ENCODE measurements at regions not wholly inside any gene's neighbourhood (a gene's known extent, or its start where the extent isn't known, plus 50 kb on each side); places are given as distances from the start of the nearest gene placed in this dataset.

GRCh38 chr10:1858547-1858946, 121.2 kb upstream of the ADARB2 start:
- H3K27ac ChIP-seq, result no peak overlapping the region
- TF ChIP-seq POLR2A (IDR thresholded peaks at IDR 0.05) (no peak), CTCF (IDR thresholded peaks at IDR 0.05) (no peak), EP300 (IDR thresholded peaks at IDR 0.05) (no peak)
- intact Hi-C loops (cut with DNase I), result no loop called here

GRCh38 chr10:1858048-1858447, 120.7 kb upstream of the ADARB2 start:
- WGBS, 3 donors, result 44 to 57% (median 48%) methylated on average over 8 of the region's 8 CpGs
- TF ChIP-seq POLR2A (IDR thresholded peaks at IDR 0.05) (no peak), EP300 (IDR thresholded peaks at IDR 0.05) (no peak), CTCF (IDR thresholded peaks at IDR 0.05) (no peak)
- H3K4me1 ChIP-seq (ENCODE audit: insufficient read depth), result no peaks in the 10 kb centered on the region
- H3K4me3 ChIP-seq, result no peak overlapping the region
- no peak for DNase-seq
- intact Hi-C loops (cut with DNase I), result no loop called here
- H3K27ac ChIP-seq, result no peak overlapping the region
- no peaks in the 10 kb centered on the region for H3K36me3 ChIP-seq
- no peaks in the 10 kb centered on the region for H3K27me3 ChIP-seq
- H3K9me3 ChIP-seq, result no peaks in the 10 kb centered on the region

More at GRCh38 chr10:1858547-1858946, 121.2 kb upstream of the ADARB2 start:
- no peak for DNase-seq
- Histone ChIP-seq H3K4me3 (no peak overlapping the region), H3K4me1 (ENCODE audit: insufficient read depth) (no peaks in the 10 kb centered on the region), H3K36me3 (no peaks in the 10 kb centered on the region), H3K27me3 (no peaks in the 10 kb centered on the region), H3K9me3 (no peaks in the 10 kb centered on the region)
- 65 to 67% (median 66%) methylated on average over 7 of the region's 7 CpGs for WGBS, 3 donors

- 38 to 58% (median 44%) methylated on average over 8 of the region's 8 CpGs for WGBS, 3 donors
- no peaks in the 10 kb centered on the region for H3K27me3 ChIP-seq
- H3K27ac ChIP-seq, result no peak overlapping the region
- no peak overlapping the region for H3K4me3 ChIP-seq
- no peak for TF ChIP-seq EP300 (IDR thresholded peaks at IDR 0.05)
- no peak for TF ChIP-seq CTCF (IDR thresholded peaks at IDR 0.05)
- TF ChIP-seq POLR2A (IDR thresholded peaks at IDR 0.05), result no peak
- H3K9me3 ChIP-seq, result no peaks in the 10 kb centered on the region
- no peaks in the 10 kb centered on the region for H3K4me1 ChIP-seq (ENCODE audit: insufficient read depth)
- H3K36me3 ChIP-seq, result no peaks in the 10 kb centered on the region
- intact Hi-C loops (cut with DNase I), result no loop called here
- no peak for DNase-seq
These were observed 118.6 kb upstream of the ADARB2 start for GRCh38 chr10:1855911-1856310.

GRCh38 chr10:1854271-1854670, 116.9 kb upstream of the ADARB2 start:
- Histone ChIP-seq H3K4me1 (ENCODE audit: insufficient read depth) (no peaks in the 10 kb centered on the region), H3K27ac (no peak overlapping the region), H3K27me3 (no peaks in the 10 kb centered on the region), H3K36me3 (no peaks in the 10 kb centered on the region), H3K9me3 (no peaks in the 10 kb centered on the region), H3K4me3 (no peak overlapping the region)
- TF ChIP-seq POLR2A (IDR thresholded peaks at IDR 0.05) (no peak), CTCF (IDR thresholded peaks at IDR 0.05) (no peak), EP300 (IDR thresholded peaks at IDR 0.05) (no peak)
- intact Hi-C loops (cut with DNase I), result no loop called here
- DNase-seq, result no peak
- 82 to 84% (median 84%) methylated on average over 7 of the region's 7 CpGs for WGBS, 3 donors

- no peaks in the 10 kb centered on the region for H3K9me3 ChIP-seq
- no peaks in the 10 kb centered on the region for H3K36me3 ChIP-seq
- no peaks in the 10 kb centered on the region for H3K27me3 ChIP-seq
- 90 to 93% (median 93%) methylated on average over 12 of the region's 12 CpGs for WGBS, 3 donors
- H3K27ac ChIP-seq, result no peak overlapping the region
- H3K4me1 ChIP-seq (ENCODE audit: insufficient read depth), result no peaks in the 10 kb centered on the region
- DNase-seq, result no peak
- intact Hi-C loops (cut with DNase I), result no loop called here
- TF ChIP-seq EP300 (IDR thresholded peaks at IDR 0.05) (no peak), CTCF (IDR thresholded peaks at IDR 0.05) (no peak), POLR2A (IDR thresholded peaks at IDR 0.05) (no peak)
- H3K4me3 ChIP-seq, result no peak overlapping the region
These were observed 116.5 kb upstream of the ADARB2 start for GRCh38 chr10:1853801-1854200.
